GM12892 (cell line): ENCODE measurements at regions not wholly inside any gene's neighbourhood (a gene's known extent, or its start where the extent isn't known, plus 50 kb on each side); places are given as distances from the start of the nearest gene placed in this dataset.

Experiments
- POLR2A ChIP-seq: IDR thresholded peaks from 2 replicates; pipeline ENCODE4 v1.6.1; 2011; ENCODE audit warnings: low read depth, low read length, control low read depth
- POLR2AphosphoS5 ChIP-seq: IDR thresholded peaks from 2 replicates; pipeline ENCODE4 v1.6.1; 2011; ENCODE audit warnings: low read depth, low read length, control low read depth
- TAF1 ChIP-seq: IDR thresholded peaks from 2 replicates; pipeline ENCODE4 v1.6.1; 2011; ENCODE audit warnings: low read depth, mild to moderate bottlenecking, control low read depth, low read length, borderline replicate concordance

GRCh38 chr12:47577206-47577989 lies 128.4 kb downstream of the RPAP3 start:
- TF ChIP-seq TAF1 (no peak), POLR2A (no peak), POLR2AphosphoS5 (no peak)
